AG04450 (cell line): ENCODE measurements at regions not wholly inside any gene's neighbourhood (a gene's known extent, or its start where the extent isn't known, plus 50 kb on each side); places are given as distances from the start of the nearest gene placed in this dataset.

Source experiments
- CTCF ChIA-PET: fragments of 300-600, 350-600 bp; formaldehyde crosslinking; extraction: SDS; loops from one replicate; lab custom pipeline; 2022; ENCODE audit warnings: antibody characterized with exemption, inconsistent platforms; lab: Charles Lee
- POLR2A ChIA-PET: fragments of 350-600 bp; formaldehyde crosslinking; extraction: SDS; loops from one replicate; lab custom pipeline; 2021; ENCODE audit warnings: antibody characterized with exemption, inconsistent platforms; lab: Yijun Ruan, JAX
- DNase-seq: peaks from one replicate; pipeline ENCODE4 v3.0.0-alpha.2; 2011; ENCODE audit warnings: low read depth, low spot score
- H3K27ac ChIP-seq: one replicate; pipeline ENCODE4 v1.5.1; 2012; ENCODE audit warnings: low read depth, low read length, control low read depth
- H3K27me3 ChIP-seq: one replicate; pipeline ENCODE4 v1.6.0; 2012; ENCODE audit warnings: low read length; ENCODE audit not compliant: control insufficient read depth, insufficient read depth
- H3K4me3 ChIP-seq: 2 replicates; pipeline ENCODE4 v1.5.1; 2011; ENCODE audit warnings: mild to moderate bottlenecking, low read depth, low read length, control low read depth
- H3K9me3 ChIP-seq: 2 replicates; pipeline ENCODE4 v1.5.1; 2012; ENCODE audit warnings: low read length; ENCODE audit not compliant: control insufficient read depth, insufficient read depth
- TF ChIP-seq, protein P1 (sequence below): IDR thresholded peaks from 2 replicates; pipeline ENCODE4 v1.5.1; 2011; ENCODE audit warnings: low read depth, low read length, control low read depth, inconsistent platforms

DNA sequence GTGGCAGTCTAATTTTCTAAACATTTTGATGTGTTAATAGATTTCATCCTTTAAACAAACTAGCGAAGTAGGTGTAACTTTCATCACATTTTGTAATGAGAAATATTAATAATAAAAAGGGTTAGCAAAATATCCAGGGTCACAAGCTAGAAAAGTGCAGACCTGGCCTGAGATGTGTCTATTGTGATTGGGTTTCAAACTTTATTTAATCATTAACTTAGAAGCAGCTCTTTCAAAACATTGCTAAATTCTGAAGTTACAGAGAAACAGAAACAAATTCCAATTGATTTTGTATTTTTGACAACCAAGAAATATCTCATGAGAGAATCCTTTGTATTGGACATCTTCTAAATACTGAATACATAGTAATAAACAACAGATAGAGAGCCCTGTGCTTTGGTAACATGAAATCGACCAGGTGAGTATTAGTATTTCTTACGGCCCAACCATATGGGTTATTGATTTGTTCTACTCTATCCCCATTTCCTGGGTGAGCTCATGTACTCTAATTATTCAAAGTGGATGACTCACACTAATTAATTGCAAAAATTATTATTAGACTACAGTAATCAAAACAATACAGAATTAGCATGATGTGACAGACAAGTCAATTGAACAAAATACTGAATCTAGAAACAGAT, 1093.8 kb upstream of the AGA start:
- no peak for DNase-seq
- POLR2A ChIA-PET: no interaction called here
- Histone ChIP-seq H3K27ac (no peak overlapping the region), H3K27me3 (no peaks in the 10 kb centered on the region), H3K9me3 (no peaks in the 10 kb centered on the region), H3K4me3 (no peak overlapping the region)
- TF ChIP-seq, protein P1, sequence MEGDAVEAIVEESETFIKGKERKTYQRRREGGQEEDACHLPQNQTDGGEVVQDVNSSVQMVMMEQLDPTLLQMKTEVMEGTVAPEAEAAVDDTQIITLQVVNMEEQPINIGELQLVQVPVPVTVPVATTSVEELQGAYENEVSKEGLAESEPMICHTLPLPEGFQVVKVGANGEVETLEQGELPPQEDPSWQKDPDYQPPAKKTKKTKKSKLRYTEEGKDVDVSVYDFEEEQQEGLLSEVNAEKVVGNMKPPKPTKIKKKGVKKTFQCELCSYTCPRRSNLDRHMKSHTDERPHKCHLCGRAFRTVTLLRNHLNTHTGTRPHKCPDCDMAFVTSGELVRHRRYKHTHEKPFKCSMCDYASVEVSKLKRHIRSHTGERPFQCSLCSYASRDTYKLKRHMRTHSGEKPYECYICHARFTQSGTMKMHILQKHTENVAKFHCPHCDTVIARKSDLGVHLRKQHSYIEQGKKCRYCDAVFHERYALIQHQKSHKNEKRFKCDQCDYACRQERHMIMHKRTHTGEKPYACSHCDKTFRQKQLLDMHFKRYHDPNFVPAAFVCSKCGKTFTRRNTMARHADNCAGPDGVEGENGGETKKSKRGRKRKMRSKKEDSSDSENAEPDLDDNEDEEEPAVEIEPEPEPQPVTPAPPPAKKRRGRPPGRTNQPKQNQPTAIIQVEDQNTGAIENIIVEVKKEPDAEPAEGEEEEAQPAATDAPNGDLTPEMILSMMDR: no peak
- CTCF ChIA-PET: no interaction called here

DNA sequence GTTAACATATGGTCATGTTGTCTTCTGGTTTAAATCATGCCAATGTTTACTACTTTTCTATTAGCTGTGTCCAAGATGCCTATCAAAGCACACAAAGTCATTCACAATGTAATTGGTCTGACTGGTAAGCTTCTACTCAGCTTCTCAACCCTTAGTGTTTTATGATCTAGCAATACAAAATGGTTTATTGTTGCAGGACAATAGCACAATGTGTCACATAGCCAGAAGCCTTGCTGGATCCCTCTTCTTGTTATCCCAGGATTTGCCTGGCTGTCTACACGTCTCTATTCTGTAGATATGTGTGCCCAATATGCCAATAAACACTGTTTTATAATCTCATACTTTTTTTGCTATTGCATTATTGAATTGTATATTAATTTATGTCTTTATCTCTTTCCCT, 1111.0 kb upstream of the AGA start:
- ChIA-PET POLR2A (no interaction called here), CTCF (no interaction called here)
- no peak overlapping the region for H3K27ac ChIP-seq
- H3K27me3 ChIP-seq: no peaks in the 10 kb centered on the region
- TF ChIP-seq, protein P1: no peak
- no peak overlapping the region for H3K4me3 ChIP-seq
- no peaks in the 10 kb centered on the region for H3K9me3 ChIP-seq
- no peak for DNase-seq

DNA sequence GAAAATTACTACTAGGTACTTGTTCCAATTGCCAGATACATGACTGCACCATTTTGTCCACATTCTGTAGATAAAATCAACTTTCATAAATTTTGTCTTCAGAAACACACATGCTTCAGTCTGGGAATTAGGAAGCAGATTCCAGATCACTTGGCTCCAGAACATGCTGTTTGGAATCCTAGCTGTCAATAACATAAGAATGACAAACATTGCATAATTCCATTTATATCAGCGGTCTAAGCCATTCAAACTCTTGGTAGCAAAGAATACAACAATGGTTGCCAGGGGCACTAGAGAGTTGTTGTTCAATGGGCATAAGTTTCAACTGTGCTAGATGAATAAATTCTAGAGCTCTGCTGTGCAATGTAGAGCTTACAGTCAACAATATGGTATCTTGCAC, 1112.1 kb upstream of the AGA start:
- ChIA-PET CTCF (no interaction called here), POLR2A (no interaction called here)
- no peaks in the 10 kb centered on the region for H3K27me3 ChIP-seq
- H3K27ac ChIP-seq: no peak overlapping the region
- DNase-seq: no peak
- H3K4me3 ChIP-seq: no peak overlapping the region
- TF ChIP-seq, protein P1: no peak
- H3K9me3 ChIP-seq: no peaks in the 10 kb centered on the region

DNA sequence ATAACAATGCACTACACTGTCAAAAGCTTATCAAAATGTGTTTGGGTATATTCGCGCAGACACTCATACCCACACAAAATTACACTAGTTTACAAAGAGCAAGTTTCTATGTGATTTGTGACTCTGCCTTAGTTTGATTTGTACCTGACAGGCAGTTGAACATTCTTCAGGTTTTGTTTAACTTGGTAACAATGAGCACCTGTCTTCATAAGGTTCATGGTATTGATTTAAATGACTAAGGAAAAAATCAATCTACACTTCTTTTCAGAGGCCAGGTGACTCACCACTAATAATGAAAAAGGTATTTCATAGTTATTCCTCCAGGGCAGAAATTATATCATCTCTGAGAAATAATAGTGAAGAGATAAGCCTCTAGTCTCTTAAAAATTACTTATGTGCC, 1114.6 kb upstream of the AGA start:
- no peak for DNase-seq
- ChIA-PET CTCF (no interaction called here), POLR2A (no interaction called here)
- H3K4me3 ChIP-seq: no peak overlapping the region
- H3K9me3 ChIP-seq: no peaks in the 10 kb centered on the region
- H3K27ac ChIP-seq: no peak overlapping the region
- no peaks in the 10 kb centered on the region for H3K27me3 ChIP-seq
- TF ChIP-seq, protein P1: no peak

DNA sequence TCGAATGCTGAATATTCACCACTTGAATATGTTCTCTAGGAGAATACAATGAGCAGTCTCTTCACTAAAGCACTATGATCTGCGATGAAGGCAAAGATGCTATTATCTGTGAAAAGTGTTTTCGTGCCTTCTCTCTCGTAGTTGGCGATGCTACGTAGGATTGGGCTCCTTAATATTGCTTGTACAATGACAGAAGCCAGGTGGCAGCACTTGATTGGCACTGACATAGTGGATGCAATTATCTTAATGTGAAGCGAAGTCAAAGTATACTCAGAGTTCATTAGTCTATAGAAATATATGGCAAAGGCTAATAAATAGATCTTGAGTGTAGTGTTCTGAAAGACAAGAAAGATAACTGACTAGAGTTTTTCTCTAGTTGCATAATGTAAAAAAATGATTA, 1135.7 kb upstream of the AGA start:
- Histone ChIP-seq H3K27ac (no peak overlapping the region), H3K4me3 (no peak overlapping the region), H3K9me3 (no peaks in the 10 kb centered on the region), H3K27me3 (no peaks in the 10 kb centered on the region)
- POLR2A ChIA-PET: no interaction called here
- no peak for DNase-seq
- CTCF ChIA-PET: no interaction called here
- TF ChIP-seq, protein P1: no peak
